AG09309 (cell line): ENCODE measurements at regions not wholly inside any gene's neighbourhood (a gene's known extent, or its start where the extent isn't known, plus 50 kb on each side); places are given as distances from the start of the nearest gene placed in this dataset.

Experiments used
- DNase-seq: peaks from one replicate; pipeline ENCODE4 v3.0.0-alpha.2; 2010; ENCODE audit warnings: low read depth
- H3K4me3 ChIP-seq: 2 replicates; pipeline ENCODE4 v1.5.1; 2011; ENCODE audit warnings: mild to moderate bottlenecking, low read depth, low read length, moderate library complexity; ENCODE audit not compliant: control insufficient read depth
- TF ChIP-seq, protein P1 (sequence below): IDR thresholded peaks from 2 replicates; pipeline ENCODE4 v1.5.1; 2011; ENCODE audit warnings: mild to moderate bottlenecking, low read depth, low read length, inconsistent platforms; ENCODE audit not compliant: insufficient read depth, control insufficient read depth; ENCODE audit errors: missing control alignments

DNA sequence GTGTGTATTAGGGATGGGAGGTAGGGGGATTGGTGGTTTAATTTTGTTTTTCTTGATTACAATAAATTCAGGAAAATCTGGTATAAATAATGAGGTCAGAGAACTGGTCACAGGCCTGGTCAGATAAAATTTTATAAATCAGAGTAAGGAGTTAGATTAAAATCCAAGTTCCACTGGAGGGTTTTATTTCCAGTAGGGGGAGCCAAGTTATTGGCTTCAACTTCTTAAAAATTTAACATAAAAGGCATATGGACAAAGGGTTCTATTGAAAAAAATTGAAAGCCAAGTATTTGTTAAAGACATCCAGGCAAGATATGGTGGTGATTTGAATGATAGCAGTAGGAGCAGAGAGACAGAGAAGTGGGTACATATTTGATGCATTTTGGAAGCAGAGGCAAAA lies 763.3 kb downstream of the SORCS1 start:
- H3K4me3 ChIP-seq, result no peak overlapping the region
- DNase-seq, result no peak
- TF ChIP-seq, protein P1, sequence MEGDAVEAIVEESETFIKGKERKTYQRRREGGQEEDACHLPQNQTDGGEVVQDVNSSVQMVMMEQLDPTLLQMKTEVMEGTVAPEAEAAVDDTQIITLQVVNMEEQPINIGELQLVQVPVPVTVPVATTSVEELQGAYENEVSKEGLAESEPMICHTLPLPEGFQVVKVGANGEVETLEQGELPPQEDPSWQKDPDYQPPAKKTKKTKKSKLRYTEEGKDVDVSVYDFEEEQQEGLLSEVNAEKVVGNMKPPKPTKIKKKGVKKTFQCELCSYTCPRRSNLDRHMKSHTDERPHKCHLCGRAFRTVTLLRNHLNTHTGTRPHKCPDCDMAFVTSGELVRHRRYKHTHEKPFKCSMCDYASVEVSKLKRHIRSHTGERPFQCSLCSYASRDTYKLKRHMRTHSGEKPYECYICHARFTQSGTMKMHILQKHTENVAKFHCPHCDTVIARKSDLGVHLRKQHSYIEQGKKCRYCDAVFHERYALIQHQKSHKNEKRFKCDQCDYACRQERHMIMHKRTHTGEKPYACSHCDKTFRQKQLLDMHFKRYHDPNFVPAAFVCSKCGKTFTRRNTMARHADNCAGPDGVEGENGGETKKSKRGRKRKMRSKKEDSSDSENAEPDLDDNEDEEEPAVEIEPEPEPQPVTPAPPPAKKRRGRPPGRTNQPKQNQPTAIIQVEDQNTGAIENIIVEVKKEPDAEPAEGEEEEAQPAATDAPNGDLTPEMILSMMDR, result no peak

DNA sequence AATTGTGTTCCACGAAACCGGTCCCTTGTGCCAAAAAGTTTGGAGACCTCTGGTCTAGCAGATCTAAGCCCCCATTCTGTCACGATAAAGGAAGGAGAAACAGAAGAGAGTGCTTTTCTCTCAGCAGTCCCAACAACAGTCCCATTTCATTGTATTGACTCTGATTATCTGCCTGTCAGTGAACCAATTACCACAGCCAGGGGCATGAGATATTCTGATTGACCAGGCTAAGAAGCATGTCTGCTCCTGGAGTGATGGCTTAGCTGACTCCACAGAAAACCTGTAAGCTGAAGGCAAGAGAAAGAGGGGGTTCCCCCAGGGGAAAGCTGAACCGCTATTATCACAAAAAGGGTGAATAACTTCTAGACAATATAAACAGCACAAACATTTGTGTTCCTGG lies 765.4 kb downstream of the SORCS1 start:
- DNase-seq, result no peak
- TF ChIP-seq, protein P1, result no peak
- H3K4me3 ChIP-seq, result no peak overlapping the region

DNA sequence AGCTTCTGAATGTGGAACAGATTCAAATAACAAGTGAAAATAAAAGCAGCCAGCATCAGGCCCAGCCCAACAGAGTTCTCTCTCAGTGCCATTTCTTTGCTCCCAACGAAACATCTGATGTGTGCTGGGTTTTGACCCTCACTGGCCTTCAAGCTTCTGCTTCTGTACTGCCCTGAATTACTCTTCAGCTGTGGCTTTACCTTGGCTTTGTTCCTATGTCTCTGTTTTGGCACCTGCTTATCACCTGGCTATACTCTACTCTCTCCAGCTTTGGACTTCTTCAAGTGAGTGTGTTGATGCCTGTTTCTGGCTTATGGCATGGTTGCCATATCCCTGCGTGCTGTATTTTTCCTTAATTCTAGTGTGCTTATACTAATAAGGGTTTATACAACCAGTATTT lies 768.3 kb downstream of the SORCS1 start:
- TF ChIP-seq, protein P1, result no peak
- no peak overlapping the region for H3K4me3 ChIP-seq
- DNase-seq, result no peak

DNA sequence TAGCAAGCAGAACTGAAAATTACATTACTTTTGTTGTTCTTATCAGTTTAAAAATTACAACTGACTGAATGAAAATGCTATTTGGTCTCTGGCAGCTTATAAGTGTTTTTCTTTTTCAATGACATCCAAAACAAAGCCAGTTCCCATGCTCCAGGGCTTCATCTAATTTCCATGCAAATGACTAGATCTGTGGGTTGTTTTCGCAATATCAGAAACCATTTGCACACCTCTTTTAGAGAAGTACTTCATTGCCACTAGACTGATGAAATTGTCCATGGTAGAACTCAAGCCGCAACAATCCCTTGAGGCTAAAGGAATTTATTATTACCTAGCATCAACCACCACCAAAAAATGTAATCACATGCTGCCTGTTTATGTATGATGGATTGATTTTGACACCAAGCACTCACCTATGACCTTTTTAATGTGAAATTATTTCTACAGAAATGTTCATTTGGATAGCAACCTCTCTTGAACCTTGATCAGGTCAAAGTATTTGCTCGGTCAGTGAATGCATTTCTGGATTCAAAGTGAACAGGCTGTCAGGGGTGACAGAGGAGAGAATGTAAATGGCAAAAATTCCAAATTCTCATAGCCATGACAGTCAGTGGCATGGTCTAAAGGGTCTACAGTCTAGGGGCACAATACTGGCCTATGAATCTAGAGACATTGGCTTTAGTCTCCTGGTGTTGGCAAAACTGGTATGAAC lies 769.3 kb downstream of the SORCS1 start:
- DNase-seq, result no peak
- no peak overlapping the region for H3K4me3 ChIP-seq
- TF ChIP-seq, protein P1, result no peak

DNA sequence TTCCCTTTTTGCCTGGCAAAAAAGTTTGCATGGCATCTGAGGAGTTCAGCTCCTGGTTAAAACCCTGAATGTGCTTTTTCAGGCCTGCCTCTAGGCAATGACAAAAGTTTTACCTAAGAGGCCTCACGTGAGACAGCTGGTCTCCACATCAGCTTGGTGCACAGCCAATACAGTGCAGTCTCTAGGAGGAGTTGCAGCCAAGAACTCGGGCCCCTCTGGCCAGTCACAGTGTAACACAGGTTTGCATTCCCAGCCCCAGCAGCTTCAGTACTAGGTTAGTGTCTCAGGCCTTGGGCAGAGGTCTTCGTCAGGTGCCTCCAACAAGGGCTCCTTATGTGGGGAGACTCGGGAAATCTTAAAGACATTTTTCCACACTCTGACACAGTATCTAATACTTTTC lies 771.7 kb downstream of the SORCS1 start:
- no peak for DNase-seq
- TF ChIP-seq, protein P1, result no peak
- no peak overlapping the region for H3K4me3 ChIP-seq

DNA sequence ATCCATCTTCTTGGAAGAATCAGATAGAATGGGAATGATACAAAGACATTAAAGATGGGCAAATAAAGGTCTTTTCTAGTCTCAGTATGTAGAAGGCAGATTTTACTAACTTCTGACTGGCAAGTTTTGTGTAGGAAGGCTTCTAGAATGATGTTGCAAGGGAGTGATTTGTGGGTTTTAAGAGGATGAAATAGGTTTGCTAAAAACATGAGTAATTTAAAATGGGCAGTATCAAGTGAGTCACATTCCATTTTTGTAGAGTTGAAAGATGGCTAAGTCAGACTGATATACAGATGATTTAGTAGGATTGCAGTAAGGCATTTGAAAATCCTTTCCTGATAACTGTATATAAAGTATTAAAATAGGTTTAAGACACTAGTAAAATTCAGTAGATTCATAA lies 777.4 kb downstream of the SORCS1 start:
- TF ChIP-seq, protein P1, result no peak
- H3K4me3 ChIP-seq, result no peak overlapping the region
- DNase-seq, result no peak

DNA sequence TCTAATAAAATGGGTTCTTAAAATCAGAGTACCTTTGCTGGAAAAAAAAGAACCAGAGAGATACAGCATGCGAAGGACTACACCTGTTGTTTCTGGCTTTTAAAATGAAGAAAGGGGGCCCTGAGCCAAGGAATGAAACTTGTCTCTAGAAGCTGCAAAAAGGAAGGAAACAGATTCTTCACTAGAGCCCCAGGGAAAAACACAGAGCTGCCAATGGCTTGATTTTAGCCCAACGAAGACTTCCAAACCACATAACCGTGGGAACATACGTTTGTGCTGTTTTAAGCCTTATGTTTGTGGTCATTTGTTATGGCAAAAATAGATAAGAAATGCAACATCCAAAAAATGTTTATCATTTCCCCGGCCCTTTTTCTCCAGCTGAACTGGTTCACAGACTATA lies 780.0 kb downstream of the SORCS1 start:
- no peak overlapping the region for H3K4me3 ChIP-seq
- TF ChIP-seq, protein P1, result no peak
- DNase-seq, result no peak
